ENCODE measurements at regions not wholly inside any gene's neighbourhood (a gene's known extent, or its start where the extent isn't known, plus 50 kb on each side); places are given as distances from the start of the nearest gene placed in this dataset.

GRCh38 chr15:58275785-58276184, 137.6 kb downstream of the AQP9 start:
- TF ChIP-seq EZH2phosphoT487 (IDR thresholded peaks at IDR 0.05) (no peak), CTCF (IDR thresholded peaks at IDR 0.05) (no peak), EZH2 (IDR thresholded peaks at IDR 0.05) (no peak)
- no peaks in the 10 kb centered on the region for H4K20me1 ChIP-seq (ENCODE audit: low read depth)
- DNase-seq (ENCODE audit: low spot score): no peak
- Mint-ChIP-seq H3K36me3 (peaks cover 2% of the 10 kb centered on the region), H3K27ac (no peak overlapping the region), H3K4me1 (peaks cover 14% of the 10 kb centered on the region), H3K27me3 (ENCODE audit: insufficient read depth, low read depth) (no peaks in the 10 kb centered on the region), H3K4me3 (no peak overlapping the region), H3K9me3 (peaks cover 7% of the 10 kb centered on the region)
- H3K4me3 ChIP-seq: no peak overlapping the region
- no peak overlapping the region for H3K4me2 ChIP-seq
- no peaks in the 10 kb centered on the region for H3K9me3 ChIP-seq (ENCODE audit: low read depth)
- no peaks in the 10 kb centered on the region for H3K36me3 ChIP-seq
- H3K27ac ChIP-seq: no peak overlapping the region
- no peaks in the 10 kb centered on the region for H3F3A ChIP-seq (ENCODE audit: low read depth)
- no peak overlapping the region for H2AFZ ChIP-seq (replicated peaks)
- H3K4me1 ChIP-seq: peaks cover 8% of the 10 kb centered on the region
- H3K27me3 ChIP-seq: no peaks in the 10 kb centered on the region
- H3K79me2 ChIP-seq (ENCODE audit: low read depth): no peaks in the 10 kb centered on the region
- no peak overlapping the region for H3K9ac ChIP-seq

- DNase-seq (ENCODE audit: low spot score): no peak
- Mint-ChIP-seq H3K9me3 (no peaks in the 10 kb centered on the region), H3K4me1 (peaks cover 20% of the 10 kb centered on the region), H3K4me3 (no peak overlapping the region), H3K27me3 (ENCODE audit: insufficient read depth, low read depth) (no peaks in the 10 kb centered on the region), H3K36me3 (no peaks in the 10 kb centered on the region), H3K27ac (no peak overlapping the region)
- Histone ChIP-seq H4K20me1 (ENCODE audit: low read depth) (no peaks in the 10 kb centered on the region), H3K9ac (no peak overlapping the region), H3K9me3 (ENCODE audit: low read depth) (no peaks in the 10 kb centered on the region), H3K4me3 (no peak overlapping the region), H3F3A (ENCODE audit: low read depth) (no peaks in the 10 kb centered on the region), H3K27me3 (no peaks in the 10 kb centered on the region), H2AFZ (replicated peaks) (no peak overlapping the region), H3K27ac (no peak overlapping the region), H3K79me2 (ENCODE audit: low read depth) (no peaks in the 10 kb centered on the region), H3K4me2 (no peak overlapping the region), H3K36me3 (no peaks in the 10 kb centered on the region), H3K4me1 (peaks cover 9% of the 10 kb centered on the region)
- no peak for TF ChIP-seq EZH2phosphoT487 (IDR thresholded peaks at IDR 0.05)
- no peak for TF ChIP-seq CTCF (IDR thresholded peaks at IDR 0.05)
- TF ChIP-seq EZH2 (IDR thresholded peaks at IDR 0.05): no peak
Observed at GRCh38 chr15:58276924-58277323, 138.7 kb downstream of the AQP9 start.

GRCh38 chr15:58277333-58277732, 139.2 kb downstream of the AQP9 start:
- Histone ChIP-seq H3K79me2 (ENCODE audit: low read depth) (no peaks in the 10 kb centered on the region), H3K9me3 (ENCODE audit: low read depth) (no peaks in the 10 kb centered on the region), H4K20me1 (ENCODE audit: low read depth) (no peaks in the 10 kb centered on the region), H3K27me3 (no peaks in the 10 kb centered on the region), H3K36me3 (no peaks in the 10 kb centered on the region), H3K27ac (no peak overlapping the region), H3K9ac (no peak overlapping the region), H3F3A (ENCODE audit: low read depth) (no peaks in the 10 kb centered on the region), H3K4me3 (no peak overlapping the region), H3K4me1 (peaks cover 14% of the 10 kb centered on the region), H2AFZ (replicated peaks) (no peak overlapping the region), H3K4me2 (no peak overlapping the region)
- no peaks in the 10 kb centered on the region for H3K27me3 Mint-ChIP-seq (ENCODE audit: insufficient read depth, low read depth)
- no peak overlapping the region for H3K27ac Mint-ChIP-seq
- H3K4me1 Mint-ChIP-seq: peaks cover 24% of the 10 kb centered on the region
- no peaks in the 10 kb centered on the region for H3K36me3 Mint-ChIP-seq
- no peak overlapping the region for H3K4me3 Mint-ChIP-seq
- TF ChIP-seq EZH2phosphoT487 (IDR thresholded peaks at IDR 0.05) (no peak), EZH2 (IDR thresholded peaks at IDR 0.05) (no peak), CTCF (IDR thresholded peaks at IDR 0.05) (no peak)
- no peaks in the 10 kb centered on the region for H3K9me3 Mint-ChIP-seq
- DNase-seq (ENCODE audit: low spot score): no peak

Measured in neural progenitor cell (in vitro differentiated cells).